Vagina (tissue), 2 donors: ENCODE measurements at regions not wholly inside any gene's neighbourhood (a gene's known extent, or its start where the extent isn't known, plus 50 kb on each side); places are given as distances from the start of the nearest gene placed in this dataset.

Experiments
- CTCF ChIP-seq, 3 experiments: fragments of 450-650 bp in 2 of 3; fragments of 200-600 bp in 1 of 3; sonication (generic) in 1 of 3; IDR thresholded peaks; one replicate each; pipeline ENCODE4 v1.5.1; 2017 to 2019; ENCODE audit warnings: antibody characterized with exemption in 3 of 3, mild to moderate bottlenecking in 2 of 3, moderate library complexity in 2 of 3
- POLR2A ChIP-seq, 2 donors: fragments of 450-650 bp; IDR thresholded peaks; one replicate each; pipeline ENCODE4 v1.6.1; 2017; ENCODE audit warnings: antibody characterized with exemption in 2 of 2, mild to moderate bottlenecking in 2 of 2, moderate library complexity in 2 of 2
- POLR2AphosphoS5 ChIP-seq, 2 donors: sonication (generic); formaldehyde crosslinking; IDR thresholded peaks; one replicate each; pipeline ENCODE4 v1.9.0; 2017; ENCODE audit warnings: antibody characterized with exemption in 2 of 2, mild to moderate bottlenecking in 2 of 2, low read depth in 1 of 2; ENCODE audit not compliant: insufficient read depth in 1 of 2

DNA sequence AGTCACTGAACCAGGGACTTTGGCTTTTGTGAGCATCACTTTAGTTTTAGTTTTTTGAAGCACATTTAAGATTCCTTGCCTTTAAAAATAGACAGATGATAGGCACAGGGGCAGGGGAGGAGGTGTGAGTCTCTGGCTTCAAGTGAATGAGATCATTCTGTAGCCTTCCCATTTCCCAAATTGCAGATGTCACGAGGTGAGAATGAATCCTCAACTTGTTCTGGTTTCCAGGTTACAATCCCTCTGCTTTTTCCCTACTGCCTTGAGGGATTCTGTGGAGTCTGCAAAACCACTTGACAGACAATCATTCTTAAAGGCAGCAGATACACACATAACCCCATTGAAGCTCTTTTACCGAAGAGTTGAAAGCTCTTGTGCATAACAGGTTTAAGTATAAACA, 332.4 kb downstream of the DMAC1 start:
- TF ChIP-seq POLR2AphosphoS5 (IDR thresholded peaks at IDR 0.05; ENCODE audit: insufficient read depth in 1 of 2, low read depth in 1 of 2) (no peak), POLR2A (IDR thresholded peaks at IDR 0.05) (no peak), CTCF (IDR thresholded peaks at IDR 0.05) (no peak)
